ENCODE measurements at regions not wholly inside any gene's neighbourhood (a gene's known extent, or its start where the extent isn't known, plus 50 kb on each side); places are given as distances from the start of the nearest gene placed in this dataset.

GRCh38 chr15:95816591-95816990 is 513.9 kb upstream of the NR2F2 start:
- H3K9me3 ChIP-seq (ENCODE audit: insufficient read depth, low read depth, low read length) = no peaks in the 10 kb centered on the region
- no peaks in the 10 kb centered on the region for H3K36me3 ChIP-seq (ENCODE audit: insufficient read depth, low read depth, low read length)
- no peaks in the 10 kb centered on the region for H3K27me3 ChIP-seq (ENCODE audit: insufficient read depth, low read length)
- no peak overlapping the region for H3K27ac ChIP-seq (ENCODE audit: low read length)
- H3K9ac ChIP-seq (ENCODE audit: low read depth, low read length) = no peak overlapping the region
- H3K4me3 ChIP-seq (ENCODE audit: low read length) = no peak overlapping the region
- H3K4me1 ChIP-seq (ENCODE audit: insufficient read depth, low read length) = no peaks in the 10 kb centered on the region

- Histone ChIP-seq H3K4me3 (ENCODE audit: low read length) (no peak overlapping the region), H3K27me3 (ENCODE audit: insufficient read depth, low read length) (no peaks in the 10 kb centered on the region), H3K4me1 (ENCODE audit: insufficient read depth, low read length) (no peaks in the 10 kb centered on the region), H3K9me3 (ENCODE audit: insufficient read depth, low read depth, low read length) (no peaks in the 10 kb centered on the region), H3K9ac (ENCODE audit: low read depth, low read length) (no peak overlapping the region), H3K27ac (ENCODE audit: low read length) (no peak overlapping the region), H3K36me3 (ENCODE audit: insufficient read depth, low read depth, low read length) (no peaks in the 10 kb centered on the region)
Observed at GRCh38 chr15:95822961-95823360, 507.5 kb upstream of the NR2F2 start.

GRCh38 chr15:95825208-95825607 is 505.3 kb upstream of the NR2F2 start:
- Histone ChIP-seq H3K9ac (ENCODE audit: low read depth, low read length) (no peak overlapping the region), H3K9me3 (ENCODE audit: insufficient read depth, low read depth, low read length) (no peaks in the 10 kb centered on the region)

GRCh38 chr15:95825671-95826411 is 504.7 kb upstream of the NR2F2 start:
- H3K4me1 ChIP-seq (ENCODE audit: insufficient read depth, low read length) = peaks cover 5% of the 10 kb centered on the region; the same call in 1 of the 2 replicates
- H3K27me3 ChIP-seq (ENCODE audit: insufficient read depth, low read length) = no peaks in the 10 kb centered on the region
- H3K27ac ChIP-seq (ENCODE audit: low read length) = no peak overlapping the region
- H3K9ac ChIP-seq (ENCODE audit: low read depth, low read length) = no peak overlapping the region
- no peak overlapping the region for H3K4me3 ChIP-seq (ENCODE audit: low read length)
- H3K9me3 ChIP-seq (ENCODE audit: insufficient read depth, low read depth, low read length) = no peaks in the 10 kb centered on the region
- no peaks in the 10 kb centered on the region for H3K36me3 ChIP-seq (ENCODE audit: insufficient read depth, low read depth, low read length)

More at GRCh38 chr15:95825208-95825607, 505.3 kb upstream of the NR2F2 start:
- Histone ChIP-seq H3K27me3 (ENCODE audit: insufficient read depth, low read length) (no peaks in the 10 kb centered on the region), H3K27ac (ENCODE audit: low read length) (no peak overlapping the region), H3K4me1 (ENCODE audit: insufficient read depth, low read length) (peaks cover 5% of the 10 kb centered on the region; the same call in 1 of the 2 replicates), H3K4me3 (ENCODE audit: low read length) (no peak overlapping the region), H3K36me3 (ENCODE audit: insufficient read depth, low read depth, low read length) (no peaks in the 10 kb centered on the region)

DNA sequence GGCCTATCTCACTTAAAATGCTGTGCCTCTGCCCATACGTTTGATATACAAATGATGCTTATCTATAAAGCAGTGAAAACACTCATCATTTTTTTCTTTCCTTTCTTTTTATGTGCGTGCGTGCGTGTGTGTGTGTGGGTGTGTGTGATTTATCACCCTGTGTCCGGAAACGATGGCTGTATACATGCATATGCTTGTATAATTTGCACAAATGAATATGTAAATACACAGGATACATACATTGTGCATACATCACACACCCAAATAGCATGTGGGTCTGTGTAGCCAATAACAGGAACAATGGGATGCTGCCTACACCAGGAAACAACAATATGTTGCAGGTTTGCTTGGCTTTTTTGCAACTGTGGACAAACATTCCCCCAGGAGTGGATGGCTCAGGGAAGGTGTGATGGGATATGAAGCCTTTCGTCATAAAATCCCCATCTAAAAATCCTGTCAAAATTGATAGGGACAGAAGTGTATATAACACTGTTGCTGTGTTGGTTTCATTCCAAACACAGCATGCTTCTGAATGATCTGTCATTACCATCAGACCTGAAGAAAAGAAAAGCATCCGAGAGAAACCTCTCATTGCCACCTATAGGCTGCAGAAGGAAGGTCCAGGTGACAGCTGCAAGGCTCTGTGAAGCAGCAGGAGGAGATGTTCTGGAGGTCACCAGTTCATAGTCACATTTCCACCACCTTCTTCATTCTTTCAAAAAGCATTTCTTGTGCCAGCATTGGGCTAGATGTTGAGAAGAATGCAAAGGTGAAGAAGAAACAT is 503.9 kb upstream of the NR2F2 start:
- H3K9ac ChIP-seq (ENCODE audit: low read depth, low read length) = no peak overlapping the region

GRCh38 chr15:95829062-95829461 is 501.4 kb upstream of the NR2F2 start:
- Histone ChIP-seq H3K36me3 (ENCODE audit: insufficient read depth, low read depth, low read length) (no peaks in the 10 kb centered on the region), H3K4me3 (ENCODE audit: low read length) (no peak overlapping the region), H3K27ac (ENCODE audit: low read length) (no peak overlapping the region), H3K4me1 (ENCODE audit: insufficient read depth, low read length) (peaks cover 5% of the 10 kb centered on the region; the same call in 1 of the 2 replicates), H3K9ac (ENCODE audit: low read depth, low read length) (no peak overlapping the region), H3K9me3 (ENCODE audit: insufficient read depth, low read depth, low read length) (no peaks in the 10 kb centered on the region), H3K27me3 (ENCODE audit: insufficient read depth, low read length) (no peaks in the 10 kb centered on the region)

More for the DNA sequence above, 503.9 kb upstream of the NR2F2 start:
- Histone ChIP-seq H3K4me1 (ENCODE audit: insufficient read depth, low read length) (peaks cover 5% of the 10 kb centered on the region; the same call in 1 of the 2 replicates), H3K27me3 (ENCODE audit: insufficient read depth, low read length) (no peaks in the 10 kb centered on the region), H3K4me3 (ENCODE audit: low read length) (no peak overlapping the region), H3K27ac (ENCODE audit: low read length) (no peak overlapping the region), H3K9me3 (ENCODE audit: insufficient read depth, low read depth, low read length) (no peaks in the 10 kb centered on the region), H3K36me3 (ENCODE audit: insufficient read depth, low read depth, low read length) (no peaks in the 10 kb centered on the region)

DNA sequence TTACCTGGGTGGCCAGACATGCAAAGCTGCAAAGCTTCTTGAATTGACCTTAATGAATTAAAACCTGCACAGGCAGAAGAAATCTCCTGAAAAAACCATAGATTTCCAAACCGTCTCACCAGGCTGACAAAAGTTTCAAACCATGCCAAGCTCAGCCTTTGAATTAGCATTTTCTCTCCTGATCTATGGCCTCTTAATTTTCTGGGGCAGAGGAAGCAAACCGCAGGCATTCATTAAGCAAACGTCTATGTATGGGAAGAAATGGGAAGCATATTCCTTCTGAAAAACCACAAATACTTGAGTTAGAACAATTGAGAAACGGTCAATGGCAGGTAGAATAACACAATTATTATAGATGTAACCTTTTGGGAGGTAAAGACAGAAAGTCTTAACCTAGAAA is 500.2 kb upstream of the NR2F2 start:
- no peaks in the 10 kb centered on the region for H3K36me3 ChIP-seq (ENCODE audit: insufficient read depth, low read depth, low read length)
- no peaks in the 10 kb centered on the region for H3K27me3 ChIP-seq (ENCODE audit: insufficient read depth, low read length)
- no peak overlapping the region for H3K9ac ChIP-seq (ENCODE audit: low read depth, low read length)
- no peaks in the 10 kb centered on the region for H3K9me3 ChIP-seq (ENCODE audit: insufficient read depth, low read depth, low read length)
- no peak overlapping the region for H3K27ac ChIP-seq (ENCODE audit: low read length)
- peaks cover 5% of the 10 kb centered on the region; the same call in 1 of the 2 replicates for H3K4me1 ChIP-seq (ENCODE audit: insufficient read depth, low read length)
- no peak overlapping the region for H3K4me3 ChIP-seq (ENCODE audit: low read length)

- Histone ChIP-seq H3K9ac (ENCODE audit: low read depth, low read length) (no peak overlapping the region), H3K9me3 (ENCODE audit: insufficient read depth, low read depth, low read length) (no peaks in the 10 kb centered on the region), H3K4me3 (ENCODE audit: low read length) (no peak overlapping the region)
Observed at GRCh38 chr15:95832668-95833067, 497.8 kb upstream of the NR2F2 start.

GRCh38 chr15:95834028-95834804 is 496.3 kb upstream of the NR2F2 start:
- no peaks in the 10 kb centered on the region for H3K9me3 ChIP-seq (ENCODE audit: insufficient read depth, low read depth, low read length)
- no peak overlapping the region for H3K4me3 ChIP-seq (ENCODE audit: low read length)
- no peak overlapping the region for H3K27ac ChIP-seq (ENCODE audit: low read length)
- H3K36me3 ChIP-seq (ENCODE audit: insufficient read depth, low read depth, low read length) = no peaks in the 10 kb centered on the region
- peaks cover 5% of the 10 kb centered on the region; the same call in 1 of the 2 replicates for H3K4me1 ChIP-seq (ENCODE audit: insufficient read depth, low read length)
- no peaks in the 10 kb centered on the region for H3K27me3 ChIP-seq (ENCODE audit: insufficient read depth, low read length)
- no peak overlapping the region for H3K9ac ChIP-seq (ENCODE audit: low read depth, low read length)

More at GRCh38 chr15:95832668-95833067, 497.8 kb upstream of the NR2F2 start:
- no peak overlapping the region for H3K27ac ChIP-seq (ENCODE audit: low read length)
- H3K36me3 ChIP-seq (ENCODE audit: insufficient read depth, low read depth, low read length) = no peaks in the 10 kb centered on the region
- H3K27me3 ChIP-seq (ENCODE audit: insufficient read depth, low read length) = no peaks in the 10 kb centered on the region
- H3K4me1 ChIP-seq (ENCODE audit: insufficient read depth, low read length) = peaks cover 5% of the 10 kb centered on the region; the same call in 1 of the 2 replicates

DNA sequence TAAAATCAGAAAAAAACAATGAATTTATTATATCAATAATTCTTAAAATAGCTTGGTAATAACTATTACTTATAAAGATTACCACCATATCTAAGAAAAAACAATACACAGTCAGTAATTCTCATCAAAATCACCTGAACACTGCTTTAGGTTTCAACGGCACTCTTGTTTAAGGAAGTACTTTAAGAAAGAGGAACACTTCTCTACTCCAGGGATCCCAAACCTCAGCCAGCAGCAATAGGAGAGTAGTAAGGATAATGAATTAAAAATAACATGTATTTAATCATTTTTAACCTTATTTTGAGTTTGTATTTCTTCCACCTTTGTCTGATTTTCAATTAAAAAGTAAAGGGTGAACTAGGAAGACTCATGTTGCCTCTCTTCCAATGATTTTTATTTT is 494.0 kb upstream of the NR2F2 start:
- H3K36me3 ChIP-seq (ENCODE audit: insufficient read depth, low read depth, low read length) = no peaks in the 10 kb centered on the region
- no peak overlapping the region for H3K4me3 ChIP-seq (ENCODE audit: low read length)
- no peak overlapping the region for H3K27ac ChIP-seq (ENCODE audit: low read length)
- H3K4me1 ChIP-seq (ENCODE audit: insufficient read depth, low read length) = no peaks in the 10 kb centered on the region; the same call in 1 of the 2 replicates
- H3K27me3 ChIP-seq (ENCODE audit: insufficient read depth, low read length) = no peaks in the 10 kb centered on the region
- H3K9ac ChIP-seq (ENCODE audit: low read depth, low read length) = no peak overlapping the region
- H3K9me3 ChIP-seq (ENCODE audit: insufficient read depth, low read depth, low read length) = no peaks in the 10 kb centered on the region

GRCh38 chr15:95837341-95838004 is 493.0 kb upstream of the NR2F2 start:
- Histone ChIP-seq H3K4me3 (ENCODE audit: low read length) (no peak overlapping the region), H3K9ac (ENCODE audit: low read depth, low read length) (no peak overlapping the region), H3K27ac (ENCODE audit: low read length) (no peak overlapping the region)

More at GRCh38 chr15:95837341-95838004, 493.0 kb upstream of the NR2F2 start:
- H3K27me3 ChIP-seq (ENCODE audit: insufficient read depth, low read length) = no peaks in the 10 kb centered on the region
- no peaks in the 10 kb centered on the region; the same call in 1 of the 2 replicates for H3K4me1 ChIP-seq (ENCODE audit: insufficient read depth, low read length)
- H3K9me3 ChIP-seq (ENCODE audit: insufficient read depth, low read depth, low read length) = no peaks in the 10 kb centered on the region
- no peaks in the 10 kb centered on the region for H3K36me3 ChIP-seq (ENCODE audit: insufficient read depth, low read depth, low read length)

All from iPS-20b (cell line).